IMR-90 (cell line): ENCODE measurements at regions not wholly inside any gene's neighbourhood (a gene's known extent, or its start where the extent isn't known, plus 50 kb on each side); places are given as distances from the start of the nearest gene placed in this dataset.

ENCODE experiments used
- ATAC-seq: fragments of 200-7000 bp; cut with Tn5 transposase; 2 replicates; pipeline ENCODE4 v1.9.1; 2020; ENCODE audit warnings: low read depth, mild to moderate bottlenecking, moderate library complexity
- BruUV-seq: library from RNA; stranded (reverse); fragments of 400-500 nt; replicated peaks from 2 replicates; lab custom pipeline; 2021; lab: Mats Ljungman, UMichigan
- CTCF ChIA-PET: fragments of 300-600 bp; formaldehyde crosslinking; extraction: SDS; loops from one replicate; lab custom pipeline; 2021; ENCODE audit warnings: antibody characterized with exemption; lab: Yijun Ruan, JAX
- POLR2A ChIA-PET: fragments of 300-600 bp; sonication (Branson Sonifier 250); formaldehyde crosslinking; loops from one replicate; lab custom pipeline; 2022; ENCODE audit warnings: antibody characterized with exemption; ENCODE audit not compliant: unreplicated experiment; lab: Charles Lee
- DNase-seq: peaks from one replicate; pipeline ENCODE4 v3.0.0; 2013
- H2AFZ ChIP-seq: replicated peaks from 2 replicates; pipeline ENCODE3; 2013; ENCODE audit warnings: low read length, mild to moderate bottlenecking; ENCODE audit not compliant: poor library complexity
- H2AK5ac ChIP-seq: 2 replicates; pipeline ENCODE4 v1.6.1; 2013; ENCODE audit warnings: low read depth, low read length, inconsistent platforms
- H2AK9ac ChIP-seq: replicated peaks from 2 replicates; pipeline ENCODE3; 2013; ENCODE audit warnings: mild to moderate bottlenecking, low read depth, low read length, moderate library complexity; ENCODE audit not compliant: poor library complexity
- H2BK120ac ChIP-seq: 2 replicates; pipeline ENCODE4 v1.6.1; 2013; ENCODE audit warnings: low read depth, low read length, inconsistent platforms
- H2BK15ac ChIP-seq: 3 replicates; pipeline ENCODE4 v1.6.1; 2013; ENCODE audit warnings: low read depth, low read length, inconsistent platforms
- H2BK20ac ChIP-seq: 2 replicates; pipeline ENCODE4 v1.6.1; 2013; ENCODE audit warnings: low read depth, mild to moderate bottlenecking, inconsistent platforms, low read length, moderate library complexity
- H2BK5ac ChIP-seq: 2 replicates; pipeline ENCODE4 v1.6.1; 2013; ENCODE audit warnings: mild to moderate bottlenecking, low read depth, low read length, inconsistent platforms; ENCODE audit not compliant: poor library complexity, severe bottlenecking
- H3K14ac ChIP-seq: replicated peaks from 2 replicates; pipeline ENCODE4 v1.6.1; 2013; ENCODE audit warnings: low read depth, low read length, inconsistent platforms
- H3K18ac ChIP-seq: 2 replicates; pipeline ENCODE4 v1.6.1; 2013; ENCODE audit warnings: low read depth, low read length, control low read depth
- H3K23ac ChIP-seq: 2 replicates; pipeline ENCODE4 v1.6.1; 2013; ENCODE audit warnings: low read depth, low read length, inconsistent platforms
- H3K27ac ChIP-seq: 2 replicates; pipeline ENCODE4 v1.5.1; 2013; ENCODE audit warnings: mild to moderate bottlenecking, control low read depth, low read length; ENCODE audit not compliant: insufficient read depth
- H3K27me3 ChIP-seq: 2 replicates; pipeline ENCODE4 v1.6.1; 2013; ENCODE audit warnings: low read length; ENCODE audit not compliant: control insufficient read depth, insufficient read depth
- H3K36me3 ChIP-seq: 2 replicates; pipeline ENCODE4 v1.6.1; 2013; ENCODE audit warnings: low read length, mixed read lengths; ENCODE audit not compliant: control insufficient read depth, insufficient read depth
- H3K4ac ChIP-seq: 2 replicates; pipeline ENCODE4 v1.6.1; 2013; ENCODE audit warnings: low read depth, low read length, inconsistent platforms
- H3K4me1 ChIP-seq: 2 replicates; pipeline ENCODE4 v1.6.1; 2013; ENCODE audit warnings: low read length, mixed read lengths; ENCODE audit not compliant: control insufficient read depth, insufficient read depth
- H3K4me2 ChIP-seq: 2 replicates; pipeline ENCODE4 v1.6.1; 2013; ENCODE audit warnings: low read depth, mild to moderate bottlenecking, control low read depth, low read length, moderate library complexity
- H3K4me3 ChIP-seq: 2 replicates; pipeline ENCODE4 v1.5.1; 2013; ENCODE audit warnings: low read depth, mild to moderate bottlenecking, control low read depth, low read length, moderate library complexity; ENCODE audit not compliant: insufficient read depth
- H3K56ac ChIP-seq: 2 replicates; pipeline ENCODE4 v1.6.1; 2013; ENCODE audit warnings: low read length, inconsistent platforms; ENCODE audit not compliant: insufficient read depth; ENCODE audit errors: extremely low read depth
- H3K79me1 ChIP-seq, 2 experiments: 2 replicates each; pipeline ENCODE4 v1.6.1; 2013; ENCODE audit warnings: low read length in 2 of 2, inconsistent platforms in 1 of 2, low read depth in 1 of 2
- H3K9ac ChIP-seq: 2 replicates; pipeline ENCODE4 v1.6.1; 2013; ENCODE audit warnings: low read depth, low read length, control low read depth
- H3K9me1 ChIP-seq: 2 replicates; pipeline ENCODE4 v1.6.1; 2013; ENCODE audit warnings: low read length, inconsistent platforms; ENCODE audit not compliant: insufficient read depth
- H3K9me3 ChIP-seq: 2 replicates; pipeline ENCODE4 v1.6.1; 2013; ENCODE audit warnings: low read length; ENCODE audit not compliant: control insufficient read depth, insufficient read depth
- H4K20me1 ChIP-seq: 2 replicates; pipeline ENCODE4 v1.6.1; 2013; ENCODE audit warnings: low read length, inconsistent platforms; ENCODE audit not compliant: insufficient read depth
- H4K5ac ChIP-seq: 2 replicates; pipeline ENCODE4 v1.6.1; 2013; ENCODE audit warnings: mild to moderate bottlenecking, low read depth, low read length, control low read depth
- H4K8ac ChIP-seq, 2 experiments: 2 replicates each; pipeline ENCODE4 v1.6.1; 2013; ENCODE audit warnings: low read depth in 2 of 2, low read length in 2 of 2, control low read depth in 1 of 2, inconsistent platforms in 1 of 2
- H4K91ac ChIP-seq: 2 replicates; pipeline ENCODE4 v1.6.1; 2013; ENCODE audit warnings: low read depth, low read length, inconsistent platforms; ENCODE audit not compliant: insufficient read depth
- BHLHE40 ChIP-seq: fragments of 150-350 bp; IDR thresholded peaks from 2 replicates; pipeline ENCODE4 v1.6.1; 2016; ENCODE audit warnings: mild to moderate bottlenecking, low read depth, low read length
- CHD1 ChIP-seq: IDR thresholded peaks from 2 replicates; pipeline ENCODE4 v1.6.1; 2012; ENCODE audit warnings: low read depth, low read length, improper control_type of control experiment
- CTCF ChIP-seq: conservative IDR thresholded peaks from 2 replicates; pipeline ENCODE4 v1.5.1; 2012; ENCODE audit warnings: mild to moderate bottlenecking, low read depth, low read length, improper control_type of control experiment
- ELK1 ChIP-seq: fragments of 150-350 bp; IDR thresholded peaks from 2 replicates; pipeline ENCODE4 v1.6.1; 2016; ENCODE audit warnings: low read depth, mild to moderate bottlenecking, low read length, moderate library complexity, borderline replicate concordance
- FOS ChIP-seq: fragments of 150-350 bp; IDR thresholded peaks from 2 replicates; pipeline ENCODE4 v1.6.1; 2016; ENCODE audit warnings: low read depth, low read length
- MAFK ChIP-seq: IDR thresholded peaks from 2 replicates; pipeline ENCODE4 v1.6.1; 2012; ENCODE audit warnings: low read depth, low read length, improper control_type of control experiment
- MXI1 ChIP-seq: IDR thresholded peaks from 2 replicates; pipeline ENCODE4 v1.6.1; 2012; ENCODE audit warnings: low read depth, mild to moderate bottlenecking, low read length, moderate library complexity, borderline replicate concordance
- NFE2L2 ChIP-seq: fragments of 150-350 bp; IDR thresholded peaks from 2 replicates; pipeline ENCODE4 v1.6.1; 2016; ENCODE audit warnings: low read depth, mild to moderate bottlenecking, low read length
- POLR2A ChIP-seq: IDR thresholded peaks from 2 replicates; pipeline ENCODE4 v1.6.1; 2012; ENCODE audit warnings: mild to moderate bottlenecking, low read depth, low read length
- RAD21 ChIP-seq: IDR thresholded peaks from 2 replicates; pipeline ENCODE4 v1.6.1; 2012; ENCODE audit warnings: low read length, improper control_type of control experiment
- SMC3 ChIP-seq: fragments of 150-350 bp; IDR thresholded peaks from 2 replicates; pipeline ENCODE4 v1.6.1; 2016; ENCODE audit warnings: low read depth, mild to moderate bottlenecking, antibody characterized with exemption, low read length, moderate library complexity
- USF2 ChIP-seq: fragments of 150-350 bp; IDR thresholded peaks from 2 replicates; pipeline ENCODE4 v1.6.1; 2017; ENCODE audit warnings: mild to moderate bottlenecking, antibody characterized with exemption, low read length, low read depth
- WGBS, 2 experiments: methylation state at CpG; one replicate each; pipeline versions ENCODE4 v1.1.5 to v1.1.7; 2013; ENCODE audit warnings: missing lambda C conversion rate in 2 of 2; ENCODE audit not compliant: insufficient read length in 1 of 2; ENCODE audit errors: extremely low coverage in 2 of 2; 5-methylcytosine and 5-hydroxymethylcytosine counted together
- dilution Hi-C: fragments of 300-500 bp; cut with HindIII; formaldehyde crosslinking; loops from one replicate; pipeline ENCODE4 v1.14.3; 2018; ENCODE audit warnings: low sequenced_read_pairs; ENCODE audit not compliant: unreplicated experiment
- in situ Hi-C: fragments of 300-500 bp; cut with MboI; formaldehyde crosslinking; loops from 3 replicates; pipeline ENCODE4 v1.14.3; 2019; ENCODE audit warnings: low sequenced_read_pairs, inconsistent platforms, mixed read lengths
- intact Hi-C: fragments of 100-400 bp; cut with micrococcal nuclease; formaldehyde crosslinking; loops from 2 replicates; pipeline ENCODE4 v1.10.0; 2022

GRCh38 chr5:61991430-61991829 lies 314.6 kb upstream of the KIF2A start:
- H3K4me2 ChIP-seq: no peak overlapping the region
- intact Hi-C loops: no loop called here
- BruUV-seq: no TSS peak
- no peak overlapping the region for H2BK120ac ChIP-seq
- dilution Hi-C loops: no loop called here
- H3K18ac ChIP-seq: no peak overlapping the region
- H3K79me1 ChIP-seq: no peaks in the 10 kb centered on the region
- no peak overlapping the region for H3K27ac ChIP-seq
- no peak overlapping the region for H2BK5ac ChIP-seq
- no CpG with 5 or more reads among the region's 4 CpGs for WGBS, 2 experiments
- TF ChIP-seq BHLHE40 (no peak), RAD21 (no peak), CTCF (no peak), ELK1 (no peak), NFE2L2 (no peak), CHD1 (no peak), FOS (no peak), USF2 (no peak), MAFK (no peak), SMC3 (no peak), MXI1 (no peak), POLR2A (no peak)
- no peak overlapping the region for H3K9ac ChIP-seq
- DNase-seq (no peak), ATAC-seq (no peak)
- H3K36me3 ChIP-seq: no peaks in the 10 kb centered on the region
- no peaks in the 10 kb centered on the region for H4K20me1 ChIP-seq
- no peak overlapping the region for H3K14ac ChIP-seq
- H3K9me3 ChIP-seq: no peaks in the 10 kb centered on the region
- H3K4me1 ChIP-seq: no peaks in the 10 kb centered on the region
- in situ Hi-C loops: no loop called here
- H3K27me3 ChIP-seq: no peaks in the 10 kb centered on the region
- H4K5ac ChIP-seq: no peak overlapping the region
- no peak overlapping the region for H4K91ac ChIP-seq
- H2BK20ac ChIP-seq: no peak overlapping the region
- no peak overlapping the region for H2AK5ac ChIP-seq
- H3K56ac ChIP-seq: no peak overlapping the region
- H2BK15ac ChIP-seq: no peak overlapping the region
- H3K23ac ChIP-seq: no peak overlapping the region
- ChIA-PET POLR2A (no interaction called here), CTCF (no interaction called here)
- no peak overlapping the region for H3K4me3 ChIP-seq
- no peak overlapping the region for H4K8ac ChIP-seq
- H3K4ac ChIP-seq: no peak overlapping the region
- no peaks in the 10 kb centered on the region for H3K9me1 ChIP-seq
- no peak overlapping the region for H2AK9ac ChIP-seq
- no peak overlapping the region for H2AFZ ChIP-seq
